GM19239 (cell line): ENCODE measurements at regions not wholly inside any gene's neighbourhood (a gene's known extent, or its start where the extent isn't known, plus 50 kb on each side); places are given as distances from the start of the nearest gene placed in this dataset.

ENCODE experiments used
- DNase-seq: peaks from one replicate; pipeline ENCODE4 v3.0.0; 2011; ENCODE audit warnings: low spot score; ENCODE audit not compliant: insufficient read length
- FAIRE-seq: peaks from 2 replicates; lab custom pipeline; 2011; peaks lifted over from hg19 to GRCh38; lab: Jason Lieb, UNC

GRCh38 chr3:182045736-182046135 is 334.0 kb downstream of the SOX2 start:
- FAIRE-seq (no peak), DNase-seq (no peak)

GRCh38 chr3:182046166-182046764 is 334.5 kb downstream of the SOX2 start:
- FAIRE-seq: no peak
- no peak for DNase-seq

- DNase-seq (no peak), FAIRE-seq (no peak)
Measured at GRCh38 chr3:182050932-182051331, 339.2 kb downstream of the SOX2 start.

GRCh38 chr3:182052332-182052731 is 340.6 kb downstream of the SOX2 start:
- DNase-seq (no peak), FAIRE-seq (no peak)

- DNase-seq (no peak), FAIRE-seq (no peak)
Measured at GRCh38 chr3:182052757-182053156, 341.0 kb downstream of the SOX2 start.

- FAIRE-seq (no peak), DNase-seq (no peak)
Measured at GRCh38 chr3:182058488-182058887, 346.8 kb downstream of the SOX2 start.

GRCh38 chr3:182063742-182064141 is 352.0 kb downstream of the SOX2 start:
- no peak for FAIRE-seq

GRCh38 chr3:182067423-182067822 is 355.7 kb downstream of the SOX2 start:
- FAIRE-seq (no peak), DNase-seq (no peak)

More at GRCh38 chr3:182063742-182064141, 352.0 kb downstream of the SOX2 start:
- no peak for DNase-seq

- FAIRE-seq (no peak), DNase-seq (no peak)
Measured at GRCh38 chr3:182078316-182078715, 366.6 kb downstream of the SOX2 start.

- no peak for FAIRE-seq
- DNase-seq: no peak
Measured at GRCh38 chr3:182078929-182079328, 367.2 kb downstream of the SOX2 start.

GRCh38 chr3:182081096-182081495 is 369.4 kb downstream of the SOX2 start:
- FAIRE-seq (no peak), DNase-seq (no peak)

- FAIRE-seq (no peak), DNase-seq (no peak)
Measured at GRCh38 chr3:182083112-182083511, 371.4 kb downstream of the SOX2 start.

GRCh38 chr3:182092662-182093262 is 381.0 kb downstream of the SOX2 start:
- DNase-seq (no peak), FAIRE-seq (no peak)

- DNase-seq (no peak), FAIRE-seq (no peak)
Measured at GRCh38 chr3:182094321-182094720, 382.6 kb downstream of the SOX2 start.

- DNase-seq (no peak), FAIRE-seq (no peak)
Measured at GRCh38 chr3:182104881-182105280, 393.2 kb downstream of the SOX2 start.

GRCh38 chr3:182105875-182106274 is 394.1 kb downstream of the SOX2 start:
- FAIRE-seq (no peak), DNase-seq (no peak)

- FAIRE-seq (no peak), DNase-seq (no peak)
Measured at GRCh38 chr3:182108371-182108770, 396.6 kb downstream of the SOX2 start.

GRCh38 chr3:182111967-182112366 is 400.2 kb downstream of the SOX2 start:
- DNase-seq: no peak
- FAIRE-seq: no peak

- FAIRE-seq: no peak
- DNase-seq: no peak
Measured at GRCh38 chr3:182115328-182116015, 403.7 kb downstream of the SOX2 start.

GRCh38 chr3:182116386-182116785 is 404.7 kb downstream of the SOX2 start:
- no peak for FAIRE-seq
- DNase-seq: no peak

- FAIRE-seq: no peak
- no peak for DNase-seq
Measured at GRCh38 chr3:182117131-182117530, 405.4 kb downstream of the SOX2 start.

GRCh38 chr3:182117583-182117982 is 405.9 kb downstream of the SOX2 start:
- FAIRE-seq: no peak
- no peak for DNase-seq
